Kidney epithelial cell (primary cell): ENCODE measurements at regions not wholly inside any gene's neighbourhood (a gene's known extent, or its start where the extent isn't known, plus 50 kb on each side); places are given as distances from the start of the nearest gene placed in this dataset.

Experiments used
- DNase-seq: peaks from one replicate; pipeline ENCODE4 v3.0.0-alpha.2; 2010; ENCODE audit warnings: low read depth
- H3K27me3 ChIP-seq: 2 replicates; pipeline ENCODE4 v1.6.0; 2011; ENCODE audit warnings: low read length; ENCODE audit not compliant: control insufficient read depth, insufficient read depth
- H3K36me3 ChIP-seq: 2 replicates; pipeline ENCODE4 v1.5.1; 2011; ENCODE audit warnings: low read length; ENCODE audit not compliant: control insufficient read depth, insufficient read depth
- H3K4me3 ChIP-seq: 2 replicates; pipeline ENCODE4 v1.5.1; 2011; ENCODE audit warnings: low read depth, mild to moderate bottlenecking, control low read depth, low read length
- CTCF ChIP-seq: IDR thresholded peaks from 2 replicates; pipeline ENCODE4 v1.5.1; 2011; ENCODE audit warnings: mild to moderate bottlenecking, moderate library complexity, low read length, control low read depth, inconsistent platforms; ENCODE audit not compliant: insufficient read depth, poor library complexity, severe bottlenecking

GRCh38 chr13:106104281-106104901, 431.1 kb downstream of the EFNB2 start:
- Histone ChIP-seq H3K4me3 (no peak overlapping the region), H3K27me3 (no peaks in the 10 kb centered on the region), H3K36me3 (no peaks in the 10 kb centered on the region)
- no peak for TF ChIP-seq CTCF
- DNase-seq = peak; percentile 86

DNA sequence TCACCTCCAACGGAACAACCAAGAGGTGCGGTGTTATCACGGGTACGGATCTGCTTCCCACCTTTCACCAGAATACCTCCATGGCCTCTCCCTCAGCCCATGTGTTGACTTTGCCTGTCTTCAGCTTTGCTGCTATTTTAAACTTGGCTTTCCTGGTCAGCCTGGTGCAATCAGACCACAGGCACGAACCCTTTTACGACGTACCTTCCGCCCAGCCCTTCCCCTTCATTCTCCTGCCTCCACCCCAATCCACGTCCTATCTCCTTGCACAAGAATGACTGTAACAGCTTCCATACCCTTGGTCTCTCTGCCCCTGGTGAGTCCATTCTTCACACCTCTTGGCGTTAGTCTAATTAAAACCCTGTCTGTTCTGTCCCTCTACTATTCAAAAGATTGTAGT, 431.7 kb downstream of the EFNB2 start:
- no peaks in the 10 kb centered on the region for H3K27me3 ChIP-seq
- DNase-seq = no peak
- H3K4me3 ChIP-seq = no peak overlapping the region
- TF ChIP-seq CTCF = no peak
- H3K36me3 ChIP-seq = no peaks in the 10 kb centered on the region

- DNase-seq = no peak
- H3K4me3 ChIP-seq = no peak overlapping the region
- no peaks in the 10 kb centered on the region for H3K36me3 ChIP-seq
- no peaks in the 10 kb centered on the region for H3K27me3 ChIP-seq
- TF ChIP-seq CTCF = no peak
These were observed 432.7 kb downstream of the EFNB2 start for GRCh38 chr13:106102786-106103185.

DNA sequence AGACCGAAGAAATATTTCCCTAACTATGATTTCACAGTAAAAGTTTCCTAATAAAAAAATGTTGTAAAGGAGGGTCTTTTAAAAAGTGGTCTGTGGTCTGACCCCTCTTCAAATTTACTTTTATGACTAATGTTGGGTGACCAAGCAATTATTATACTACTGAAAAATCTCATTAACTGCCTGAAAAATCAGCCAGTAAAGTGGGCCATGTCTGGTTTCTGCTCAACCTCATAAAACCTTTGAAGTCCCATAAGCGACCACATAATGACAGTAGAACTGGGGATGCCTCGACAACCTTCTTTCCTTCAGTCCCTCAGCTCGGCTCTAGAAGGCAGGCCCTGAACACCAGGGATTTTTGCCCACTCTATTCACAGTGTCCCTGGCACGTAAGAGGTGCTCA, 434.3 kb downstream of the EFNB2 start:
- DNase-seq = no peak
- TF ChIP-seq CTCF = no peak
- Histone ChIP-seq H3K36me3 (no peaks in the 10 kb centered on the region), H3K4me3 (no peak overlapping the region), H3K27me3 (no peaks in the 10 kb centered on the region)

DNA sequence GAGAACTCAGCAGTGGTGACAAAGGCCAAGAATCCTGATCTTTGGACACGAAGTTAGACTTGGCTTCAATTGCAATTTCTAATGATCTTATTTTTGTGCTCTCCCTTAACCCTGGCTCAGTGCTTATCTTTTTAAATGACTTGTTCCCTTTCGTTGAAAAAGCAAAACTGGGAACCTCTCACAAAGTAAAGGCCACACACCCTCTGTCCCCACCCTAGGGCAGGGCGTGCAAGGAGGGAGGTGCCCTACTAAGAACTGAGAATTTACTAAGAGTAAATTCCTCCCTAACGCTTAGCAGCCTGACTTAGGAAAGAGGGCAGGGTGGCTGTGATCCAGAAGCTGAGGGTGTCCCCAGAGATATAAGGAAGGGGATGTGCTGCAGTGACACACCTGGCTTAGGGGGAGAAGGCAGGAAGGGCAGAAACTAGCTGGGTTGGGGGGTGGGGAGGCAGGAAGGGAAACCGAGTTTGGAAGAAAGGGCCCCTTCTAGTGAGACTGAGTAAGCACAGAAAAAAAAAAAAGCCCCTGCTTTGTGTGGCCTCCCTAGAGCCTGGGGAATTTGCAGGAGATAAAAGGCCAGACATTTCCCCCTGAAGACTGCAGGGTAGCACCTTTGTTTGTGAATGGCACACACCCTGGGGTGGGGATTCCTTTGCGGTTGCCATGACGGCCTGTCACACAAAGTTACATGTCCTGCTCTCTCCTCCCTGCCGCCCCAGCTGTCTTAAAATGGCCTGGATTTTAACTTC, 435.1 kb downstream of the EFNB2 start:
- no peak overlapping the region for H3K4me3 ChIP-seq
- DNase-seq = no peak
- H3K36me3 ChIP-seq = no peaks in the 10 kb centered on the region
- no peaks in the 10 kb centered on the region for H3K27me3 ChIP-seq
- TF ChIP-seq CTCF = no peak

- H3K36me3 ChIP-seq = no peaks in the 10 kb centered on the region
- no peak for TF ChIP-seq CTCF
- DNase-seq = no peak
- H3K4me3 ChIP-seq = no peak overlapping the region
- no peaks in the 10 kb centered on the region for H3K27me3 ChIP-seq
These were observed 435.7 kb downstream of the EFNB2 start for GRCh38 chr13:106099765-106100164.
